Fibroblast of lung (primary cell): ENCODE measurements at regions not wholly inside any gene's neighbourhood (a gene's known extent, or its start where the extent isn't known, plus 50 kb on each side); places are given as distances from the start of the nearest gene placed in this dataset.

ENCODE experiments used
- DNase-seq, 2 donors: peaks; one replicate each; pipeline versions ENCODE4 v3.0.0 to v3.0.0-alpha.2; 2010; ENCODE audit warnings: low read depth in 2 of 2
- H2AFZ ChIP-seq: 2 replicates; pipeline ENCODE4 v1.5.1; 2012; ENCODE audit warnings: low read length, control low read depth, inconsistent platforms
- H3K27ac ChIP-seq: 2 replicates; pipeline ENCODE4 v1.5.1; 2011; ENCODE audit warnings: low read length, control low read depth; ENCODE audit not compliant: insufficient read depth
- H3K27me3 ChIP-seq: 2 replicates; pipeline ENCODE4 v1.5.1; 2011; ENCODE audit warnings: mild to moderate bottlenecking, low read length; ENCODE audit not compliant: control insufficient read depth, insufficient read depth
- H3K36me3 ChIP-seq: 2 replicates; pipeline ENCODE4 v1.5.1; 2011; ENCODE audit warnings: low read length; ENCODE audit not compliant: control insufficient read depth, insufficient read depth
- H3K4me1 ChIP-seq: 2 replicates; pipeline ENCODE4 v1.5.1; 2011; ENCODE audit warnings: low read length; ENCODE audit not compliant: control insufficient read depth, insufficient read depth; ENCODE audit errors: extremely low read depth
- H3K4me2 ChIP-seq: 2 replicates; pipeline ENCODE4 v1.5.1; 2011; ENCODE audit warnings: low read length, control low read depth; ENCODE audit not compliant: insufficient read depth; ENCODE audit errors: extremely low read depth
- H3K4me3 ChIP-seq, 4 experiments: fragments of 200-600 bp in 1 of 4; sonication (generic) in 1 of 4; replicated peaks in 1 of 4; 2 replicates each; pipeline ENCODE4 v1.5.1; 2011 to 2016; ENCODE audit warnings: low read length in 4 of 4, low read depth in 3 of 4, mild to moderate bottlenecking in 3 of 4, control low read depth in 2 of 4, inconsistent platforms in 1 of 4, mixed read lengths in 1 of 4; ENCODE audit not compliant: insufficient read depth in 1 of 4; ENCODE audit errors: control extremely low read depth in 1 of 4
- H3K79me2 ChIP-seq: 2 replicates; pipeline ENCODE4 v1.5.1; 2012; ENCODE audit warnings: mild to moderate bottlenecking, low read length, inconsistent platforms; ENCODE audit not compliant: control insufficient read depth, insufficient read depth
- H3K9ac ChIP-seq: 2 replicates; pipeline ENCODE4 v1.5.1; 2011; ENCODE audit warnings: mild to moderate bottlenecking, low read length, control low read depth; ENCODE audit not compliant: insufficient read depth
- H3K9me3 ChIP-seq: 2 replicates; pipeline ENCODE4 v1.5.1; 2012; ENCODE audit warnings: low read depth, low read length; ENCODE audit not compliant: control insufficient read depth, insufficient read depth
- H4K20me1 ChIP-seq: 2 replicates; pipeline ENCODE4 v1.5.1; 2011; ENCODE audit warnings: low read length; ENCODE audit not compliant: control insufficient read depth, insufficient read depth; ENCODE audit errors: extremely low read depth
- EZH2 ChIP-seq: IDR thresholded peaks from 2 replicates; pipeline ENCODE4 v1.5.1; 2012; ENCODE audit warnings: low read length, control low read depth, mild to moderate bottlenecking; ENCODE audit errors: missing control alignments
- TF ChIP-seq, protein P1 (sequence below), 2 donors: IDR thresholded peaks in 1 of 2; conservative IDR thresholded peaks in 1 of 2; 1 replicate in 1 of 2; 2 replicates in 1 of 2; pipeline ENCODE4 v1.5.1; 2011 to 2012; ENCODE audit warnings: low read length in 2 of 2, control low read depth in 1 of 2, inconsistent platforms in 1 of 2, low read depth in 1 of 2, mild to moderate bottlenecking in 1 of 2

DNA sequence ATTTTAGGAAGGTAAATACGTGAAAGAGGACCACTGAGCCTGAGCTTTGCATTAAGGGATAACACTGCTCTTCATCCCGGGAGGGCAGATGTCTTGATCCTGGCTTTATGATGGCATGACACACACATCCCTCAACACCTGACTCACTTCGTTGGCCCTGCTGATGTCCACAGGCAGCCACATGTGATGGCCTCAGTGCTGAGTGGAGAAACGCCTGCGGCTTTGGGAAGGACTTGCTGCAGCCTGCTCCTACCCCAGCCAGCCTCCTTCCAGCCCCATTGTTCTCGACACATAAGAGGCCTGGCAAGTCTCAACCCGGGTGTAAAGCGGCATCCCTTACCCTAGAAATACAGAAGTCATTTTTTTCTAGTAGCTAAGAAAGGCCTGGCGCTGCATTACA is 169.0 kb downstream of the SYK start:
- Histone ChIP-seq H3K9me3 (no peaks in the 10 kb centered on the region), H3K4me1 (no peaks in the 10 kb centered on the region), H3K79me2 (no peaks in the 10 kb centered on the region), H3K36me3 (no peaks in the 10 kb centered on the region), H3K27me3 (no peaks in the 10 kb centered on the region), H3K27ac (no peak overlapping the region), H4K20me1 (no peaks in the 10 kb centered on the region), H3K4me3 (no peak overlapping the region), H2AFZ (no peak overlapping the region), H3K4me2 (no peak overlapping the region), H3K9ac (no peak overlapping the region)
- DNase-seq = peak in 1 of 2 donors; percentile 75
- TF ChIP-seq, protein P1, sequence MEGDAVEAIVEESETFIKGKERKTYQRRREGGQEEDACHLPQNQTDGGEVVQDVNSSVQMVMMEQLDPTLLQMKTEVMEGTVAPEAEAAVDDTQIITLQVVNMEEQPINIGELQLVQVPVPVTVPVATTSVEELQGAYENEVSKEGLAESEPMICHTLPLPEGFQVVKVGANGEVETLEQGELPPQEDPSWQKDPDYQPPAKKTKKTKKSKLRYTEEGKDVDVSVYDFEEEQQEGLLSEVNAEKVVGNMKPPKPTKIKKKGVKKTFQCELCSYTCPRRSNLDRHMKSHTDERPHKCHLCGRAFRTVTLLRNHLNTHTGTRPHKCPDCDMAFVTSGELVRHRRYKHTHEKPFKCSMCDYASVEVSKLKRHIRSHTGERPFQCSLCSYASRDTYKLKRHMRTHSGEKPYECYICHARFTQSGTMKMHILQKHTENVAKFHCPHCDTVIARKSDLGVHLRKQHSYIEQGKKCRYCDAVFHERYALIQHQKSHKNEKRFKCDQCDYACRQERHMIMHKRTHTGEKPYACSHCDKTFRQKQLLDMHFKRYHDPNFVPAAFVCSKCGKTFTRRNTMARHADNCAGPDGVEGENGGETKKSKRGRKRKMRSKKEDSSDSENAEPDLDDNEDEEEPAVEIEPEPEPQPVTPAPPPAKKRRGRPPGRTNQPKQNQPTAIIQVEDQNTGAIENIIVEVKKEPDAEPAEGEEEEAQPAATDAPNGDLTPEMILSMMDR (conservative IDR thresholded peaks at IDR 0.05 in 1 of 2, IDR thresholded peaks at IDR 0.05 in 1 of 2; ENCODE audit: low read depth in 1 of 2, low read length in 2 of 2) = no peak
- no peak for TF ChIP-seq EZH2

DNA sequence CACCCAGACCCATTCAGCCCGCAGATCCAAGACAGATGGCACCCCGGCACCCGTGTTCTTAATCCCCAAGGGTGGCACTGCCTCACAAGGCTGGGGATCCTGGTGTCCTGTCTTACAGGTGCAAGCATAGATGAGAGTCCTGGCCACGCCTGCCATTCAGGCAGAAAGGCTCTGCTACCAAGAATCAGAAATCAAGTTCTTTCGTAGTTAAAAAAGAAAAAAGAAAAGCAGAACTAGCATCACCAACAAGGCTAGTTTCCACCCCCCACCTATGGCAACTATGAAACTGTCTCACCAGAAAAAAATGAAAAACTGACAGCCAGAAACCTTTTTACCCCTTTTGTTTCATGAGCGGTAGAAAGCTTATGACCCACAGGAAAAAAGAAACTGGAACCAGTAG is 170.4 kb downstream of the SYK start:
- no peak overlapping the region for H3K9ac ChIP-seq
- no peaks in the 10 kb centered on the region for H3K27me3 ChIP-seq
- TF ChIP-seq EZH2 = no peak
- TF ChIP-seq, protein P1 (conservative IDR thresholded peaks at IDR 0.05 in 1 of 2, IDR thresholded peaks at IDR 0.05 in 1 of 2; ENCODE audit: low read depth in 1 of 2, low read length in 2 of 2) = no peak
- no peak overlapping the region for H3K4me3 ChIP-seq
- no peak overlapping the region for H2AFZ ChIP-seq
- no peak for DNase-seq
- no peak overlapping the region for H3K27ac ChIP-seq
- H3K79me2 ChIP-seq = no peaks in the 10 kb centered on the region
- H4K20me1 ChIP-seq = no peaks in the 10 kb centered on the region
- no peaks in the 10 kb centered on the region for H3K36me3 ChIP-seq
- H3K4me2 ChIP-seq = no peak overlapping the region
- H3K4me1 ChIP-seq = no peaks in the 10 kb centered on the region
- H3K9me3 ChIP-seq = no peaks in the 10 kb centered on the region

DNA sequence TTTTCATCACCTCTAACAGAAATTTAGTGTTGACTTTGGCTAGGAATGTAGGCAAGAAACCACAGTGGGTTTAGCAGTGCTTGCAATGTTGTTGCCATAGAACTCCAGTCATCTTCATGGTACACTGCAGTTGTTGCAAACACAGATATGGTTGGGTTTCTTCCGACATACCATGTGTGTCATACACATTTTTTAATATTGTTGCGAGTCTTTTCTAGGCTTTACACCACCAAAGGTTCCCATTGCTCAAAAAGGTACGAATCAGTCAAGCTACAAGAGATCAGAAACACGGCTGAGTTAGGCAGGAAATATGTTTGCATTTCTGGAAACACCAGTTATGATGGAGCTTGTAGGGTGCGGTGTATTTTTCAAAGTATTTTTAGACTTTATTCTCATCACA is 172.4 kb downstream of the SYK start:
- Histone ChIP-seq H3K4me1 (no peaks in the 10 kb centered on the region), H3K27me3 (no peaks in the 10 kb centered on the region), H3K9ac (no peak overlapping the region), H4K20me1 (no peaks in the 10 kb centered on the region), H3K4me2 (no peak overlapping the region), H3K4me3 (no peak overlapping the region), H3K27ac (no peak overlapping the region), H3K79me2 (no peaks in the 10 kb centered on the region), H3K9me3 (no peaks in the 10 kb centered on the region), H2AFZ (no peak overlapping the region), H3K36me3 (no peaks in the 10 kb centered on the region)
- DNase-seq = peak; percentile 27 to 55
- TF ChIP-seq EZH2 = no peak
- TF ChIP-seq, protein P1 (conservative IDR thresholded peaks at IDR 0.05 in 1 of 2, IDR thresholded peaks at IDR 0.05 in 1 of 2; ENCODE audit: low read depth in 1 of 2, low read length in 2 of 2) = no peak
